SK-N-SH (cell line): ENCODE measurements at regions not wholly inside any gene's neighbourhood (a gene's known extent, or its start where the extent isn't known, plus 50 kb on each side); places are given as distances from the start of the nearest gene placed in this dataset.

ENCODE experiments used
- CTCF ChIA-PET: fragments of 300-600, 350-600 bp; formaldehyde crosslinking; extraction: SDS; loops from one replicate; lab custom pipeline; 2021; lab: Yijun Ruan, JAX
- POLR2A ChIA-PET: fragments of 350-600 bp; sonication (Branson Sonifier 250); formaldehyde crosslinking; extraction: SDS; loops from one replicate; lab custom pipeline; 2020; ENCODE audit warnings: antibody characterized with exemption, inconsistent platforms; lab: Yijun Ruan, JAX
- DNase-seq: peaks from one replicate; pipeline ENCODE4 v3.0.0; 2012
- H2AFZ ChIP-seq: fragments of 200-600 bp; sonication (generic); 2 replicates; pipeline ENCODE4 v1.8.1; 2016; ENCODE audit warnings: antibody characterized with exemption, mild to moderate bottlenecking, low read depth
- H3F3A ChIP-seq: fragments of 200-600 bp; sonication (generic); replicated peaks from 2 replicates; pipeline ENCODE3; 2016; ENCODE audit warnings: antibody characterized with exemption, mild to moderate bottlenecking; ENCODE audit not compliant: insufficient read depth
- H3K27ac ChIP-seq, 2 experiments: fragments of 200-500 bp in 1 of 2; fragments of 200-600 bp in 1 of 2; sonication (Bioruptor generic) in 1 of 2; sonication (generic), shearing (Covaris generic) in 1 of 2; 2 replicates each; pipeline versions ENCODE4 v1.5.1 to v1.6.1; 2014 to 2016; ENCODE audit warnings: low read depth in 2 of 2, inconsistent platforms in 1 of 2, low read length in 1 of 2, mild to moderate bottlenecking in 1 of 2, mixed read lengths in 1 of 2
- H3K27me3 ChIP-seq: fragments of 200-600 bp; sonication (generic), shearing (Covaris generic); 2 replicates; pipeline ENCODE4 v1.6.1; 2016; ENCODE audit warnings: mixed run types; ENCODE audit not compliant: insufficient read depth
- H3K36me3 ChIP-seq, 2 experiments: fragments of 200-500 bp in 1 of 2; fragments of 200-600 bp in 1 of 2; sonication (Bioruptor generic) in 1 of 2; sonication (generic) in 1 of 2; replicated peaks in 1 of 2; 2 replicates each; pipeline versions ENCODE3 to v1.5.1; 2014 to 2016; ENCODE audit warnings: low read length in 1 of 2, mild to moderate bottlenecking in 1 of 2; ENCODE audit not compliant: insufficient read depth in 2 of 2, control insufficient read depth in 1 of 2
- H3K4me1 ChIP-seq, 2 experiments: fragments of 200-500 bp in 1 of 2; fragments of 200-600 bp in 1 of 2; sonication (Bioruptor generic) in 1 of 2; sonication (generic), shearing (Covaris generic) in 1 of 2; 2 replicates each; pipeline versions ENCODE4 v1.5.1 to v1.6.1; 2014 to 2016; ENCODE audit warnings: low read depth in 1 of 2, low read length in 1 of 2, mixed run types in 1 of 2; ENCODE audit not compliant: insufficient read depth in 2 of 2, control insufficient read depth in 1 of 2
- H3K4me2 ChIP-seq: fragments of 200-600 bp; sonication (generic), shearing (Covaris generic); 2 replicates; pipeline ENCODE4 v1.6.1; 2017; ENCODE audit warnings: mixed run types
- H3K4me3 ChIP-seq, 2 experiments: fragments of 200-500 bp in 1 of 2; fragments of 200-600 bp in 1 of 2; sonication (Bioruptor generic) in 1 of 2; sonication (generic), shearing (Covaris generic) in 1 of 2; 2 replicates each; pipeline versions ENCODE4 v1.5.1 to v1.8.1; 2014 to 2016; ENCODE audit warnings: low read depth in 2 of 2, inconsistent platforms in 1 of 2, low read length in 1 of 2, mild to moderate bottlenecking in 1 of 2, mixed read lengths in 1 of 2, moderate library complexity in 1 of 2
- H3K79me2 ChIP-seq: fragments of 200-600 bp; sonication (generic); 2 replicates; pipeline ENCODE4 v1.8.1; 2017; ENCODE audit warnings: mild to moderate bottlenecking; ENCODE audit not compliant: insufficient read depth
- H3K9ac ChIP-seq: fragments of 200-600 bp; sonication (generic); 2 replicates; pipeline ENCODE4 v1.6.1; 2017; ENCODE audit warnings: mixed run types
- H3K9me2 ChIP-seq: fragments of 200-600 bp; sonication (generic); 2 replicates; pipeline ENCODE4 v1.6.1; 2017; ENCODE audit warnings: mixed run types
- H3K9me3 ChIP-seq: fragments of 200-600 bp; sonication (generic); 2 replicates; pipeline ENCODE4 v1.6.1; 2017; ENCODE audit warnings: mixed run types, mild to moderate bottlenecking, moderate library complexity
- H4K20me1 ChIP-seq: fragments of 200-600 bp; sonication (generic); 2 replicates; pipeline ENCODE4 v1.6.1; 2017; ENCODE audit warnings: mild to moderate bottlenecking, mixed run types; ENCODE audit not compliant: insufficient read depth
- CHD2 ChIP-seq: fragments of 150-350 bp; IDR thresholded peaks from 2 replicates; pipeline ENCODE4 v1.6.1; 2018; ENCODE audit warnings: low read length; ENCODE audit not compliant: partially characterized antibody
- CTCF ChIP-seq: fragments of 200-600 bp; sonication (generic); IDR thresholded peaks from 2 replicates; pipeline ENCODE4 v1.6.1; 2017; ENCODE audit warnings: antibody characterized with exemption, mild to moderate bottlenecking, moderate library complexity
- ELF1 ChIP-seq: IDR thresholded peaks from 2 replicates; pipeline ENCODE4 v1.4.0; 2012
- EP300 ChIP-seq, 2 experiments: IDR thresholded peaks; 2 replicates each; pipeline versions ENCODE4 v1.4.0 to v1.6.1; 2012; ENCODE audit warnings: borderline replicate concordance in 1 of 2, low read depth in 1 of 2, low read length in 1 of 2
- EZH2phosphoT487 ChIP-seq: fragments of 200-600 bp; sonication (generic); IDR thresholded peaks from 2 replicates; pipeline ENCODE4 v1.6.1; 2017; ENCODE audit warnings: low read depth, mixed run types, mild to moderate bottlenecking, antibody characterized with exemption, moderate library complexity, borderline replicate concordance
- MAX ChIP-seq: IDR thresholded peaks from 2 replicates; pipeline ENCODE4 v1.4.0; 2012; ENCODE audit warnings: low read depth
- MEF2A ChIP-seq: IDR thresholded peaks from 2 replicates; pipeline ENCODE4 v1.4.0; 2012; ENCODE audit warnings: low read depth, borderline replicate concordance
- PBX3 ChIP-seq: IDR thresholded peaks from 2 replicates; pipeline ENCODE4; 2012
- RAD21 ChIP-seq: IDR thresholded peaks from 2 replicates; pipeline ENCODE4 v1.6.1; 2012; ENCODE audit warnings: mild to moderate bottlenecking, low read length
- RCOR1 ChIP-seq: fragments of 150-350 bp; IDR thresholded peaks from 2 replicates; pipeline ENCODE4 v1.6.1; 2017; ENCODE audit warnings: antibody characterized with exemption, low read length
- RXRA ChIP-seq: IDR thresholded peaks from 2 replicates; pipeline ENCODE4 v1.4.0; 2012; ENCODE audit warnings: low read depth, mild to moderate bottlenecking, borderline replicate concordance
- SIN3A ChIP-seq: IDR thresholded peaks from 2 replicates; pipeline ENCODE4 v1.6.1; 2012; ENCODE audit warnings: low read depth, mild to moderate bottlenecking, low read length, moderate library complexity, borderline replicate concordance
- TEAD4 ChIP-seq: IDR thresholded peaks from 2 replicates; pipeline ENCODE4 v1.4.0; 2012; ENCODE audit warnings: mild to moderate bottlenecking, borderline replicate concordance; ENCODE audit not compliant: insufficient read depth
- ZBTB33 ChIP-seq: IDR thresholded peaks from 2 replicates; pipeline ENCODE4 v1.4.0; 2012; ENCODE audit warnings: low read depth, borderline replicate concordance
- WGBS: methylation state at CpG from one replicate; pipeline ENCODE4 v1.1.6; 2017; ENCODE audit warnings: low lambda C conversion rate; 5-methylcytosine and 5-hydroxymethylcytosine counted together

GRCh38 chr2:120677221-120677620 lies 58.4 kb upstream of the GLI2 start:
- H4K20me1 ChIP-seq: no peaks in the 10 kb centered on the region
- no peak overlapping the region for H3K4me3 ChIP-seq
- 60% methylated on average over 10 of the region's 10 CpGs for WGBS
- H3K27me3 ChIP-seq: peaks cover 14% of the 10 kb centered on the region; the same call in 1 of the 2 replicates
- H3K79me2 ChIP-seq: no peaks in the 10 kb centered on the region
- TF ChIP-seq MEF2A (no peak), EZH2phosphoT487 (no peak), CHD2 (no peak), SIN3A (no peak), PBX3 (no peak), RCOR1 (no peak), ZBTB33 (no peak), TEAD4 (no peak), CTCF (no peak), EP300 (IDR thresholded peaks at IDR 0.05; ENCODE audit: borderline replicate concordance in 1 of 2, low read depth in 1 of 2, low read length in 1 of 2) (no peak), MAX (no peak), ELF1 (no peak), RAD21 (no peak), RXRA (no peak)
- DNase-seq: no peak
- H3F3A ChIP-seq: peaks cover 6% of the 10 kb centered on the region
- no peak overlapping the region for H3K27ac ChIP-seq
- no peak overlapping the region for H3K4me2 ChIP-seq
- H3K4me1 ChIP-seq: peaks cover 0 to 19% of the 10 kb centered on the region in 2 experiments; a peak in 2 of 4 replicates
- no peaks in the 10 kb centered on the region for H3K36me3 ChIP-seq
- H3K9ac ChIP-seq: no peak overlapping the region
- H2AFZ ChIP-seq: no peak overlapping the region
- no peaks in the 10 kb centered on the region for H3K9me2 ChIP-seq
- POLR2A ChIA-PET: interaction anchor here (1.4 kb wide), 1 partner anchor 334 kb away, joined by 3 read pairs; no protein-coding TSS in a partner anchor
- CTCF ChIA-PET: interaction anchor here (0.7 to 11.7 kb wide), 8 partner anchors 37 to 534 kb away, joined by 3 to 167 read pairs (median 4); no protein-coding TSS in a partner anchor
- no peaks in the 10 kb centered on the region for H3K9me3 ChIP-seq
